Hepatocyte (in vitro differentiated cells): ENCODE measurements at regions not wholly inside any gene's neighbourhood (a gene's known extent, or its start where the extent isn't known, plus 50 kb on each side); places are given as distances from the start of the nearest gene placed in this dataset.

Source experiments
- DNase-seq: peaks from one replicate; pipeline ENCODE4 v3.0.0-alpha.2; 2016; ENCODE audit warnings: low spot score
- H2AFZ ChIP-seq: fragments of 200-600 bp; sonication (generic); 2 replicates; pipeline ENCODE4 v1.6.0; 2016; ENCODE audit warnings: antibody characterized with exemption, mild to moderate bottlenecking
- H3K27ac ChIP-seq: fragments of 200-600 bp; sonication (generic); 2 replicates; pipeline ENCODE4 v1.5.1; 2016; ENCODE audit warnings: mild to moderate bottlenecking
- H3K27me3 ChIP-seq: fragments of 200-600 bp; sonication (generic); 2 replicates; pipeline ENCODE4 v1.6.1; 2016
- H3K36me3 ChIP-seq: fragments of 200-600 bp; sonication (generic); replicated peaks from 2 replicates; pipeline ENCODE4 v1.5.1; 2016; ENCODE audit warnings: low read depth; ENCODE audit not compliant: insufficient read depth
- H3K4me1 ChIP-seq: fragments of 200-600 bp; sonication (generic); 2 replicates; pipeline ENCODE4 v1.5.1; 2016; ENCODE audit warnings: mild to moderate bottlenecking, moderate library complexity; ENCODE audit not compliant: insufficient read depth
- H3K4me2 ChIP-seq: fragments of 200-600 bp; sonication (generic); 2 replicates; pipeline ENCODE4 v1.6.0; 2016
- H3K4me3 ChIP-seq: fragments of 200-600 bp; sonication (generic); 2 replicates; pipeline ENCODE4 v1.5.1; 2016; ENCODE audit warnings: mild to moderate bottlenecking
- H3K79me2 ChIP-seq: fragments of 200-600 bp; sonication (generic); 2 replicates; pipeline ENCODE4 v1.6.0; 2017; ENCODE audit warnings: mild to moderate bottlenecking
- H3K9me2 ChIP-seq: fragments of 200-600 bp; sonication (generic); replicated peaks from 2 replicates; pipeline ENCODE4 v1.6.0; 2017; ENCODE audit warnings: mild to moderate bottlenecking; ENCODE audit not compliant: insufficient read depth
- H3K9me3 ChIP-seq: fragments of 200-600 bp; sonication (generic); 2 replicates; pipeline ENCODE4 v1.5.1; 2016; ENCODE audit warnings: low read depth, mild to moderate bottlenecking
- H4K20me1 ChIP-seq: fragments of 200-600 bp; sonication (generic); 2 replicates; pipeline ENCODE4 v1.6.0; 2016; ENCODE audit warnings: mild to moderate bottlenecking; ENCODE audit not compliant: insufficient read depth, poor library complexity, severe bottlenecking
- CTCF ChIP-seq: fragments of 200-600 bp; sonication (generic); IDR thresholded peaks from 2 replicates; pipeline ENCODE4 v1.5.1; 2016; ENCODE audit warnings: antibody characterized with exemption, mild to moderate bottlenecking; ENCODE audit not compliant: poor library complexity
- EZH2 ChIP-seq: fragments of 200-600 bp; sonication (generic); IDR thresholded peaks from 2 replicates; pipeline ENCODE4 v1.6.1; 2016; ENCODE audit warnings: antibody characterized with exemption, mild to moderate bottlenecking, borderline replicate concordance
- EZH2phosphoT487 ChIP-seq: fragments of 200-600 bp; sonication (generic); IDR thresholded peaks from one replicate; pipeline ENCODE4 v1.6.1; 2018; ENCODE audit warnings: antibody characterized with exemption, mild to moderate bottlenecking, low read depth, moderate library complexity; ENCODE audit not compliant: unreplicated experiment, severe bottlenecking
- WGBS: methylation state at CpG from one replicate; pipeline ENCODE4 v1.1.6; 2016; ENCODE audit warnings: low lambda C conversion rate; ENCODE audit errors: missing lambda C conversion rate; 5-methylcytosine and 5-hydroxymethylcytosine counted together

- no peak overlapping the region for H3K4me3 ChIP-seq
- no peaks in the 10 kb centered on the region for H3K79me2 ChIP-seq
- no peaks in the 10 kb centered on the region for H3K27me3 ChIP-seq
- H3K9me3 ChIP-seq: no peaks in the 10 kb centered on the region
- no peaks in the 10 kb centered on the region for H3K9me2 ChIP-seq
- DNase-seq: no peak
- TF ChIP-seq EZH2phosphoT487: no peak
- no peak for TF ChIP-seq EZH2
- TF ChIP-seq CTCF: no peak
- H3K36me3 ChIP-seq: no peaks in the 10 kb centered on the region
- H3K4me2 ChIP-seq: no peak overlapping the region
- no peak overlapping the region for H3K27ac ChIP-seq
- no peak overlapping the region for H2AFZ ChIP-seq
- no peaks in the 10 kb centered on the region for H4K20me1 ChIP-seq
- WGBS: 87% methylated on average over 8 of the region's 8 CpGs
- peaks cover 13% of the 10 kb centered on the region for H3K4me1 ChIP-seq
Observed at GRCh38 chr9:96158147-96158546, 143.8 kb downstream of the HSD17B3 start.

- no peak for DNase-seq
- H3K27me3 ChIP-seq: no peaks in the 10 kb centered on the region
- H3K27ac ChIP-seq: no peak overlapping the region
- H3K36me3 ChIP-seq: no peaks in the 10 kb centered on the region
- H3K4me2 ChIP-seq: no peak overlapping the region
- H3K9me2 ChIP-seq: no peaks in the 10 kb centered on the region
- TF ChIP-seq EZH2phosphoT487 (no peak), CTCF (no peak), EZH2 (no peak)
- H3K9me3 ChIP-seq: no peaks in the 10 kb centered on the region
- WGBS: 0% methylated on average over 1 of the region's 1 CpG
- no peaks in the 10 kb centered on the region for H4K20me1 ChIP-seq
- H3K4me1 ChIP-seq: peaks cover 13% of the 10 kb centered on the region
- H3K79me2 ChIP-seq: no peaks in the 10 kb centered on the region
- no peak overlapping the region for H3K4me3 ChIP-seq
- no peak overlapping the region for H2AFZ ChIP-seq
Observed at GRCh38 chr9:96157675-96158074, 144.3 kb downstream of the HSD17B3 start.

- Histone ChIP-seq H3K36me3 (no peaks in the 10 kb centered on the region), H3K4me2 (no peak overlapping the region), H3K9me2 (no peaks in the 10 kb centered on the region), H3K79me2 (no peaks in the 10 kb centered on the region), H4K20me1 (no peaks in the 10 kb centered on the region), H2AFZ (no peak overlapping the region), H3K4me1 (peaks cover 13% of the 10 kb centered on the region), H3K27ac (peak overlapping the region; percentile 62), H3K4me3 (no peak overlapping the region), H3K27me3 (no peaks in the 10 kb centered on the region), H3K9me3 (no peaks in the 10 kb centered on the region)
- WGBS: 69% methylated on average over 10 of the region's 10 CpGs
- DNase-seq: no peak
- TF ChIP-seq EZH2phosphoT487 (no peak), CTCF (no peak), EZH2 (no peak)
Observed at GRCh38 chr9:96156171-96156974, 145.6 kb downstream of the HSD17B3 start.

GRCh38 chr9:96154081-96154480, 147.9 kb downstream of the HSD17B3 start:
- Histone ChIP-seq H3K27me3 (no peaks in the 10 kb centered on the region), H3K4me1 (peaks cover 13% of the 10 kb centered on the region), H3K79me2 (no peaks in the 10 kb centered on the region), H4K20me1 (no peaks in the 10 kb centered on the region), H3K36me3 (no peaks in the 10 kb centered on the region), H3K9me2 (no peaks in the 10 kb centered on the region), H3K4me3 (no peak overlapping the region), H2AFZ (no peak overlapping the region), H3K27ac (no peak overlapping the region), H3K4me2 (no peak overlapping the region), H3K9me3 (no peaks in the 10 kb centered on the region)
- no peak for TF ChIP-seq EZH2
- no peak for TF ChIP-seq CTCF
- TF ChIP-seq EZH2phosphoT487: no peak
- no peak for DNase-seq
- 93% methylated on average over 13 of the region's 13 CpGs for WGBS
